Activated CD4-positive, CD25-positive, alpha-beta regulatory T cell treated with anti-CD3 and anti-CD28 coated beads, Interleukin-2, amount 50 U/mL, for 24 hours (primary cell): ENCODE measurements at regions not wholly inside any gene's neighbourhood (a gene's known extent, or its start where the extent isn't known, plus 50 kb on each side); places are given as distances from the start of the nearest gene placed in this dataset.
A peak's percentile ranks its signal among the peaks of the same experiment; 100 is the strongest.

Source experiments
- ATAC-seq, 2 donors: fragments of 150-1000 bp; cut with Tn5 transposase; one replicate each; pipeline ENCODE4 v1.10.0; 2021; ENCODE audit warnings: mild to moderate bottlenecking in 1 of 2, moderate library complexity in 1 of 2

DNA sequence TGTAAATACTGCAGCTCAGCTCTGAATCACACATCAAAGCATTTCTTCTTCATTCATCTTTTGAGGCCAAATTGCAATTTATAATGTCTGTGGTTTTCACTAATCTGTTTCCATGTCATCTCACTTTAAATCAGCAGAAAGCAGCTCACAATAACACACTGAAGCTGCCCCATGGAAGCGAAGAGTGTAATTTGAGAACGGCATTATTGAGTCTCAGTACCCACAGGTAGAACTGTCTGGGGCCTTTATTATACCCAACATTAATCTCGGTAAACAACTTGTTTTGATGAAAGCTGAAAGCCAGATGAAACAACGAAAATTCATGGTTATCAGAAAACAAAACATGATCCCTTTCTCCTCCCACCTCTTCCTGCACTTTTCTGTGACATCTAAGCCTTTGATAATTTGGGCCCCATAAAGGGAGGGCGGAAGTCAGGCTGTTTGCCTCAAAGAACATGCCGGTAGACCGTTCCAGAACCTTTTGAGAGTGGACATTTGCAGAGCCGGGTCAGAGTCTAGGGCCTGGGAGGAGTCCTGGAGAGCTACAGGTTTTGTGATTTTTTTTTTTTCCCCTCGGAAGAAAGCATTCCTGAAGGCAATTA is 68.2 kb upstream of the SESN3 start:
- peak; percentile 41 to 55 for ATAC-seq

DNA sequence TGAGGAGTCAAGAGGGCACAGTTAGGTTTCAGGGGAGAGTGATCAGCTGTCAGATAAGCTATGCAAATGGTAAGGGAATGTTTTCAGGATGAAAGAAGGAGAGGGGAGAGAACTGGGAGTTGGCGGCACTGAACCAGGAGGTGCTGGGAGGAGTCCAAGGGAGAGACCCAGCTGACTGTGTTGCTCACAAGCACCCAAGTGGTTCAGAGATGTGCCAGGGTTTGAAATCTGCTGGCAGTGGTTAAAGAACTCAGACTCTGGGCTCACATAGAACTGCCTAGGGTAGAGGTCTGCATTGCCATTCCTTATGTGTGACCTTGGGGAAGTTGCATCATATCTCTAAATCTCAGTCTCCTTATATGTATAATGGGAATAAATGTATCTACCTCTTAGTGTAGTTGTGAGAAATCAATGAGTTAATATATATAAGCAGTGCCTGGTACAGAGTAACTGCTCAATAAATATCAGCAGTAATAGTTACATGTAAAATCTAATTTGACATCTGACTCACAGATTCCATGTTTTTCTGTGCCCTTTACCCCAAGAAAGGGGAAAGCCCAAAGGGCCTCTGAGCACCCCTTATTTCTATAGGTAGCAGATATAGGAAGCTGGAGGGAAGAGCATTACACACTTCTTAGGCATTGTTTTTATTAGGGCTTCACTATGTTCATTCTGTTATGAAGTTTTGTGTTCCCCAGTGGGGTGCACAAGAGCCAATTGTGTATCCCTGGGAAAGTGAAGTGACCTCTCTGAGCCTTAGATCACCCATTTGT is 66.9 kb upstream of the SESN3 start:
- peak in 1 of 2 donors; percentile 17 for ATAC-seq

DNA sequence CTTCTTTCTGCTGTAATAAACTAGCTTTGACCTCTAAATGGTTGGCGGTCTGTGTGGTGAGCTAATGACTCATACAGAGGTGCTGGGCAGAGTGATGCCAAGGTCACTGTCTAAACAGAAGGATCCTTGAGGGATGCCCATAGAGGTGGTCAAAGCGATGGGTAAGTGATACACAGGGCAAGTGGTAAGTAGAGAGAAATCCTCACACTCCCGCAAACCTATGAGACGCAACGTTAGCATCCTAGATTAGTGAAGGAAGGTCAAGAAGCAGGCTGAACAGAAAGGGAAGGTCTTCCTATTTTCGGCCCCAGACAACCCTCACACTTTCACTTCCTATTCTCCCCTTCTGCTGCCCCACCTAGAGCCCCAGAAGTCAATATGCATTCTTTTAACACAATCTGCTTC is 65.6 kb upstream of the SESN3 start:
- peak in 1 of 2 donors; percentile 17 for ATAC-seq

DNA sequence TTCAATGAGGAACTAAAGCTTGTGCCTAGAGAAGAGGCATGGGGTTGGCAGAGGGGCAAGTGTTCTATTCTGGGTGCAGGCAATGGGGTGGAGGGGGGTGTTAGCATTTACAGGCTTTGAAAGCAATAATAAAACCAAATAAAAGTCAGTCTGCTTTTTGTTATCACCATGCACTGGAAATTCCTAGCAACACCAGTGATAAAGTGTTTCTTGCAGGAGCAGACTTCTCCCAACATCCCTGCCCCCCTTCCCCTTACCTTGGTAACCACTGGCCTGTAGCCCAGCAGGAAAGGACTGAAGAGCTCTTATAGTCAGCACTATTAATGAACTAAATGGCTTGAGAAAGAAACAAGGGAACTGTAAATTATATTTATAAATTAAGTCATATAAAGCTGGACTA is 65.2 kb upstream of the SESN3 start:
- no peak for ATAC-seq

DNA sequence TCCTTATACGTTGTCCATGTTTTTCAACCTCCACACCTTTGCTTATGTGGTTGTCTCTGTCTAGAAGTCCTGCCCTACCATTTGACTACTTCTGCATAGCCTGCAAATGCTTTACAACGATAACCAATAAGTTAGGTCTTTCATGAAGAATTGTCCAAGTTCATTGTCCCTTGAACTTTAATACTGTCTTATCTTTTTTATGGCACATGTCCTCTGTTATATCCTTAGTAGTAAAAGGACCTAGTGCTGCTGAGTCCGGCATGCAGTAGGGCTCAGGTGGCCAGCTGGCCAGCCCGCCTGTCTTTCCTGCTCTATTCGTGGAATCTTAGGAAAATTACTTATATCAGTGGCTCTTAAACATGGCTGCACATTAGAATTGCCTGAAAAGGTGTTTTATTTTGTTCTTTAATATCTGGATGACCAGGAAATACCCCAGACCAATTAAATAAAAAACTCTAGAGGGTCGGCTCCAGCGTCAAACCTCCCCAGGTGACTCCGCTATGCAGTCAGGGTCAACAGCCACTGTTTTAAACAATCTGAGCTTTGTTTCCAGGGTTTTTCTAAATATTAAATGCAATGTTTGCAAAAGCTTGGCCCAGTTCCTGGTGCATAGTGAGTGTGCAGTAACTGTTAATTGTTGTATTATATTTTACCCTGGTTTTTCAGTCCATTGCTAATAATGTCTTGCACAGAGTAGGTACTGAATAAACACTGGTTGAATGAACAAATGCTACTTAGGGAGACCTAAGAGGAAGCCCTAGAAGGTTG is 64.6 kb upstream of the SESN3 start:
- no peak for ATAC-seq

DNA sequence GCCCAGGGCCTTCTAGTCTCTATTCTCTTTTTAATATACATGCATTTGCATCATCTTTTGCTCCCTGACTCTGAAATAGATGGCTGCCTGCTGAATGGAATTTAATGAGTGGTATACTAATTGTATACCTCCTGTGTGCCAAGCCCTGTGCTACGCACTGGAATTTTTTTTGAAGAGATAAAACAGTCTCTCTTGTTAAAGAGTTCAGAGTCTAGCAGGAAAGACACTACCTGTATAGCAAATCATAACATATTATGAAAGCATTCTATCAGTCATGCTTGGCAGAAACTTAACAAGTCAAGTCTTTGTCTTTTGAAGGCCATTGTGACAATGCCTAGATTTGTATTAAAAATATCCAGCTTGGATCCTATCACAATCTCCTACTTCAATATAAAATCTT is 63.7 kb upstream of the SESN3 start:
- no peak for ATAC-seq

DNA sequence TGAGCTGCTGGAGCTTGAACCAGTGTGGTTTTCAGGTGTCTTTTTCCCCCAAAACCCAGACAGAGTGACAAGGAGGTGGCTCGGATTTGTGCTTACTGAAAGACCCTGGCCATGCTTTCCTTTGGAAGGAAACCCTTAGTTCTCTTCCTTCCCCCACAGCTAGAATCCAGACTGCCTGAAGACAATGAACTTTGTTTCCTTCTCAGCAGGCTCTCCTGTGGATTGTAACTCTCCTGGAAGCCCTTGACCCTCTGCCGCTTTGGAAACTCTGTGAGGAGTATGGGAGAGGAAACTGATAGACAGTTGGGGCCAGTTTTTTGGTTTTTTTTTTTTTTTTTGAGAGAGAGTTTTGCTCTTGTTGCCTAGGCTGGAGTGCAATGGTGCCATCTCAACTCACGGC is 62.1 kb upstream of the SESN3 start:
- no peak for ATAC-seq

DNA sequence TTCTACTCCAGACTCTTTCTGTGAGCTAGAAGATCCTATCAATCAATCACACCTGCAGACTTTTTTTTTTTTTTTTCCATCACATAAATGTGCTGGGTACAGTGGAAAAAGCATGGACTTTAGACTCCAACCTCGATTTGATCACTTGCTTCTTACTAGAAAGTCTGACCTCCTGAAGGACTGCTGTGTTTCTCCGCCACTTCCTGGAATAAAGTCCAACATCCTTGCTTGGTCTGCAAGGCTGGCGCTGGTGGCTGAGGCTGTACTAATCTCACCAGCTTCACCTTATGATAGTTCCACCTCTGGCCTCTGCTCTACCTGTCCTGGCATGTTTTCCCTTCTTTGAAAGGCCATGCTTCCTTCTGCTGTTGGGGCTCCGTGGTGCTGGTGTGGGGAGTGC is 60.9 kb upstream of the SESN3 start:
- ATAC-seq, result no peak

DNA sequence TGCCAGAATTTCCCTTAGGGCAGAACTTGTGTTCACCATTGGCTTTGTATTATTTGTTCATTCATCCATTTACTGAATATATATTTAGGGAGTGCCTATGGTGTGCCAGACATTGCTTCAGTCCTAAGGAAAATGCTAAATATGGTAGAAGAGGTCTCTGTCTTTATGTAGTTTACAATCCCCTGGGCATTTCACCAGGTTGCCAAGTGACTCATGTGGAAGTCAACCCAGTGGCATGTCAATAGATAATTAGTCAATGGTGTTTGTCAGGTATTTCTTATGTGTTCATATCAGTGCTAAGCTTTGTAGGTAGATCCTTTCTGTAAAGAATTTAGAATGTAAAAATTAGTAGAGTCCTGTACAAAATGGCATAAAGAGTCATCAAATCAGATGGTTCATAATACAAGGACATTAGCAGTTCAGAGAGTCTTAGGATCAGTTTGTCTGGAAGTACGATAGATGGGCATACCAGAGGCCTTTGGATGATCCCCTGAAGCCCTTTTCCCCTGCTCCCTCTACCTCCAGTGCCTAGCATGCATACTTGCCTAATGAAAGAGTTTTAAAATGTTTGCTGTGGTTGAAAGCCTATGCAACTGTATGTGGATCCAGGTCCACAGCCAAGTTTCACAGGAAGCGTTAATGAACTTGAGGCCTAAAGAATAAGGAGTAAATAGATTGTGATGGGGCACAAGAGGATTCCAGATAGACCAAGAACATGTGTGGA is 58.5 kb upstream of the SESN3 start:
- no peak for ATAC-seq

DNA sequence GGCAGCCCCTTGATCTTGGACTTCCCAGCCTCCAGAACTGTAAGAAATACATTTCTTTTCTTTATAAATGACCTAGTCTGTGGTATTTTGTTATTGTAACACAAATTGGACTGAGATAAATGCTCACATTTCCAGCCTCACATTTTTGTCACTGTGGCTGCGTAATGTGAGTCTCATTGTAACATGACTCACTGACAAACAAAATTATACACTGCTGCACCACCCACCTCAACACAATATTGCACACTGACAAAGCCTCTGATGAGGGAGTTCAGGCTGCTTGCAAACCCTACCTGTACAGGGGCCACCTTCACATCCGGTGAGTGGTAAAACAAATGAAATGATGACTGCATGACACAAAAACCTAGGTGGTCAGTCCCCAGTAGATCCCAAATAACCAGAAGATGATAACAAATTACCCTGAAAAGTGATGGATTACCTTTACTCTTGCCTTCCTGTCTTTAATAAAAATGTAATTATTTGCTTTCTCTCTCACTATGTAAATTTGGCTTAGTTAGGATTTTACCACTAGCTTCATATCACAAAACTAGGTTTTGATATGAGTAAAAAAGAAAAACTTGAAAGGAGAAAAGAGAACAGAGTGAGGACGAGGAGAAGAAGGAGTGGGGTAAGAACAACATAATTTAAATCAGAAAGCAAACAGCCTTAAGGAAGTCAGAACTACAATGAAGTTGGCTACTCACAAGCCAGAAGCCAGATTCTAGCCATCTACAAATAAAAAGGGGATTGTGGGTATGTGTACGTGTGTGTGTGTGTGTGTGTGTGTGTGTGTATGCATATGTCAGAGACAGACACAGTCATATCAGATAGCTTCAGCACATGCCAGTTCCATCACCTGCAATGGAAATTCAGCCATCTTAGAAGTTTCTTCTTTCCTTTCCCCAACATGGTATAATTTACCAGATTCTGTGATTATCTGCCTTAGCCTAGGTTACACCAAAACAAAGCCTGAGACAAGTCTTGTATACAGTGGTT is 53.4 kb upstream of the SESN3 start:
- peak in 1 of 2 donors; percentile 56 for ATAC-seq

DNA sequence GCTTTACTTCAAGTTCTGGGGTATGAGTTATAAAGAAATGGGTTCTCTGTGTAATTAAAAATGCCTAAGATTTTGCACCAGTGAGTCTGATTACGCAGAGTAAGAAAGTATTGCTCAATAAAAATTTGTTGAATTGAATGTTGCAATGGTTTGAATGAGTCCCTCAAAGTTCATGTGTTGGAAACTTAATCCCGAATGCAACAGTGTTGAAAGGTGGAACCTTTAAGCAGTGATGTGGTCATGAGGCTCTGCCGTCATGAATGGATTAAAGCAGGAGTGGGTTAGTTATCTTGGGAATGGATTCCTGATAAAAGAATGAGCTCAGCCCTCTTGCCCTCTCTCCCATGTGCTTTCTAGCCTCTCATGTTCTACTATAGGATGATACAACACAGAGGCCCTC is 52.6 kb upstream of the SESN3 start:
- ATAC-seq, result no peak

DNA sequence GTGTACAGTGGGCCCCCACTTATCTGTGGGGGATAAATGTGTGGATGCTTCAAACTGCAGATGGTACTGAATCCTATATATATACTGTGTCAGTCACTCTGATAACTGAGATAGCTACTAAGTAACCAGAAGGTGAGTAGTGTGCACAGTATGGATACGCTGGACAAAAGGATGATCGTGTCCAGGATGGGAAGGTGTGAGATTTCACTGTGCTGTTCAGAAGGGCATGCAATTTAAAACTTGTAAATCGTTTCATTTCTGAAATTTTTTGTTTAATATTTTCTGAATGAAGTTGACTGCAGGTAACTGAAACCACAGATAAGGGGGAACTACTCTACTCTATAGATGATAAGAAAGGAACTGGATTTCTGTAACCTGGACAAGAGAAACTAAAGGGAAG is 52.1 kb upstream of the SESN3 start:
- ATAC-seq, result no peak

DNA sequence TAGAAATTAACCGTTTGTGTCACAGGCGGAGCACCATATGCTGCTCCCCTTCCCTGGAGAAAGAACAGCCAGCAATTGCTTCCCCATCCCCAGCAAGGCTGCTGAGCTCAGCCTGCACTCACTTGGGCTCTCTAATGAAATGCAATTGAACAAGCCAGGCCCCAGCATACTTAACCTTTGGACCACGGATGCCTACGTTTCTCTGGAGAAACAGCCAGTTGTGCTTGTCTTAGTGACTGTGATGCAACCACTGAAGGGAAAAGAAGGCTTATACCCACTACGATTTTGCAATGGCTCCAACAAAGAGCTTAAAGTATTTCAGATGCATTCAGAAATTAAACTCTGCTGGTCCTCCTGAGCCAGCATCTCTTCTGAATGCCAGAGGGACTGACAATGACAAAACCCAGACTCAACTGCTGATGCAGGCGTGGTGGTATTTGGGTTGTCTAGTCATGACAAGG is 51.3 kb upstream of the SESN3 start:
- no peak for ATAC-seq
